ENCODE measurements at regions not wholly inside any gene's neighbourhood (a gene's known extent, or its start where the extent isn't known, plus 50 kb on each side); places are given as distances from the start of the nearest gene placed in this dataset.

DNA sequence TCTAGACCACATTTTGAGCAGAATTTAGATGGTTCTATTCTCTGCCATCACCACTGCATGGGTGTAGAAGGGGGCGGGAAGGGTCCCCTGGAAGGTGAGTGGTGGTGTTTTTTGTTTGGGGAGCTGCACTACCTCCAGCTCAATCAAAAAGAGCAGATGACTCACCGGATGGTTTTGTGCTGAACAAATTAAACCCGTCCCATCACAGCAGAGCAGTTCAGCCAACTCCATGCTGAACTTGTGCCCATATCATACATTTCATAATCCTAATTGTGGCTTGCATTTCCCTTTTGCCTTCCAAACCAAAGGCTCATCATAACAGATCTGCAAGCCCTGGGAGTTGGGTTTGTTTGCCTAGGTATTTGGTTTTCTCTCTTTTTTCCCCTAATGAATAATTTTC is 53.0 kb upstream of the RPH3A start:
- TF ChIP-seq, protein P1, sequence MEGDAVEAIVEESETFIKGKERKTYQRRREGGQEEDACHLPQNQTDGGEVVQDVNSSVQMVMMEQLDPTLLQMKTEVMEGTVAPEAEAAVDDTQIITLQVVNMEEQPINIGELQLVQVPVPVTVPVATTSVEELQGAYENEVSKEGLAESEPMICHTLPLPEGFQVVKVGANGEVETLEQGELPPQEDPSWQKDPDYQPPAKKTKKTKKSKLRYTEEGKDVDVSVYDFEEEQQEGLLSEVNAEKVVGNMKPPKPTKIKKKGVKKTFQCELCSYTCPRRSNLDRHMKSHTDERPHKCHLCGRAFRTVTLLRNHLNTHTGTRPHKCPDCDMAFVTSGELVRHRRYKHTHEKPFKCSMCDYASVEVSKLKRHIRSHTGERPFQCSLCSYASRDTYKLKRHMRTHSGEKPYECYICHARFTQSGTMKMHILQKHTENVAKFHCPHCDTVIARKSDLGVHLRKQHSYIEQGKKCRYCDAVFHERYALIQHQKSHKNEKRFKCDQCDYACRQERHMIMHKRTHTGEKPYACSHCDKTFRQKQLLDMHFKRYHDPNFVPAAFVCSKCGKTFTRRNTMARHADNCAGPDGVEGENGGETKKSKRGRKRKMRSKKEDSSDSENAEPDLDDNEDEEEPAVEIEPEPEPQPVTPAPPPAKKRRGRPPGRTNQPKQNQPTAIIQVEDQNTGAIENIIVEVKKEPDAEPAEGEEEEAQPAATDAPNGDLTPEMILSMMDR (conservative IDR thresholded peaks at IDR 0.05 in 1 of 2, IDR thresholded peaks at IDR 0.05 in 1 of 2; ENCODE audit: extremely low read depth in 1 of 2, insufficient read depth in 1 of 2, low read depth in 1 of 2, low read length in 2 of 2): no peak
- TF ChIP-seq EZH2 (IDR thresholded peaks at IDR 0.05; ENCODE audit: borderline replicate concordance, low read length): no peak
